Adrenal gland (tissue), 9 donors: ENCODE measurements at regions not wholly inside any gene's neighbourhood (a gene's known extent, or its start where the extent isn't known, plus 50 kb on each side); places are given as distances from the start of the nearest gene placed in this dataset.

Experiments
- DNase-seq, 7 donors: peaks; one replicate each; pipeline ENCODE4 v3.0.0-alpha.2; 2019 to 2020
- H3K27ac ChIP-seq, 5 donors: fragments of 200-600 bp; sonication (generic) in 4 of 5; 1 replicate in 3 of 5; 2 replicates in 2 of 5; pipeline versions ENCODE4 v1.5.1 to v1.8.0; 2016 to 2020; ENCODE audit warnings: mild to moderate bottlenecking in 1 of 5
- H3K27me3 ChIP-seq: fragments of 200-600 bp; 2 replicates; pipeline ENCODE4 v1.8.0; 2021
- H3K36me3 ChIP-seq, 2 donors: fragments of 200-600 bp; replicated peaks in 1 of 2; 1 replicate in 1 of 2; 2 replicates in 1 of 2; pipeline versions ENCODE4 v1.5.1 to v1.8.0; 2018 to 2022
- H3K4me1 ChIP-seq, 2 donors: fragments of 200-600 bp; replicated peaks in 1 of 2; 1 replicate in 1 of 2; 2 replicates in 1 of 2; pipeline versions ENCODE4 v1.5.1 to v1.8.0; 2018 to 2021
- H3K4me3 ChIP-seq, 4 donors: fragments of 200-600 bp; sonication (generic) in 3 of 4; one replicate each; pipeline ENCODE4 v1.5.1; 2016 to 2018
- H3K9me3 ChIP-seq, 3 donors: fragments of 200-600 bp; sonication (generic) in 1 of 3; replicated peaks in 1 of 3; 1 replicate in 2 of 3; 2 replicates in 1 of 3; pipeline versions ENCODE4 v1.5.1 to v1.8.0; 2016 to 2021
- POLR2A ChIP-seq, 2 donors: fragments of 450-650 bp; IDR thresholded peaks; one replicate each; pipeline ENCODE4 v1.6.1; 2017; ENCODE audit warnings: antibody characterized with exemption in 2 of 2, mild to moderate bottlenecking in 2 of 2, moderate library complexity in 1 of 2
- WGBS, 4 donors: extraction: QIAGEN DNeasy Blood & Tissue Kit in 2 of 4; methylation state at CpG; one replicate each; pipeline versions ENCODE4 v1.1.5 to v1.1.7; 2013 to 2017; 5-methylcytosine and 5-hydroxymethylcytosine counted together
- intact Hi-C, 2 donors: fragments of 100-400 bp; cut with DNase I; formaldehyde crosslinking; loops; one replicate each; pipeline versions ENCODE4 v1.14.1 to v1.15.0; 2022 to 2023
- TF ChIP-seq, protein P1 (sequence below), 6 experiments: fragments of 450-650 bp in 4 of 6; fragments of 200-600 bp in 2 of 6; sonication (generic) in 1 of 6; IDR thresholded peaks; 1 replicate in 5 of 6; 2 replicates in 1 of 6; pipeline versions ENCODE4 v1.5.1 to v1.8.0; 2016 to 2021; ENCODE audit warnings: antibody characterized with exemption in 6 of 6, mild to moderate bottlenecking in 2 of 6, moderate library complexity in 1 of 6
- donor health status: healthy with polysubstance abuse.
- donor health status: Bipolar disorder and iron deficiency.
- donor health status: DM: yes; HTN: yes; CAD: no.
- donor health status: DM: no; HTN: no; CAD: no.
- donor health status: DM: no; HTN: no; CAD: no.

DNA sequence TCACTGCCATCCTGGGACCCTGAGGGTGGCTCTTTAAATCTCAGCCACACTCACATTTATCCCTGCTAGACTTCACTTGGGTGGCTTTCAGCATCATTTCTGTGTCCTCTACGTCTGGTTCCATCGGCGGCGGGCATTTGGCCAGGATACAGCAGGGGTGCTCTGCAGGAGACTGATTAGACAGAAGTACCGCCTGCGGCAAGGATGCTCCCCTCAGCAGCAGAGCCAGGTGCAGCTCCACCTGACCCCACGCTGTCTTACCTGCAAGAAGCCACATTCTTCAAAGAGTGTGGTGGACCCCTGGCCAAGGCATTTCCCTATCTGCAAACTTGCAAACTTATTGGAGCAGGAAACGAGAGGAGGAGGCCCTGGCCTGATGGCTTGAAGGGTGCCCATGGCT lies 309.8 kb upstream of the IRX4 start:
- no peak overlapping the region for H3K27ac ChIP-seq
- no peaks in the 10 kb centered on the region for H3K9me3 ChIP-seq
- H3K36me3 ChIP-seq: no peaks in the 10 kb centered on the region
- DNase-seq: no peak
- H3K4me1 ChIP-seq: no peaks in the 10 kb centered on the region
- TF ChIP-seq POLR2A (IDR thresholded peaks at IDR 0.05): no peak
- TF ChIP-seq, protein P1, sequence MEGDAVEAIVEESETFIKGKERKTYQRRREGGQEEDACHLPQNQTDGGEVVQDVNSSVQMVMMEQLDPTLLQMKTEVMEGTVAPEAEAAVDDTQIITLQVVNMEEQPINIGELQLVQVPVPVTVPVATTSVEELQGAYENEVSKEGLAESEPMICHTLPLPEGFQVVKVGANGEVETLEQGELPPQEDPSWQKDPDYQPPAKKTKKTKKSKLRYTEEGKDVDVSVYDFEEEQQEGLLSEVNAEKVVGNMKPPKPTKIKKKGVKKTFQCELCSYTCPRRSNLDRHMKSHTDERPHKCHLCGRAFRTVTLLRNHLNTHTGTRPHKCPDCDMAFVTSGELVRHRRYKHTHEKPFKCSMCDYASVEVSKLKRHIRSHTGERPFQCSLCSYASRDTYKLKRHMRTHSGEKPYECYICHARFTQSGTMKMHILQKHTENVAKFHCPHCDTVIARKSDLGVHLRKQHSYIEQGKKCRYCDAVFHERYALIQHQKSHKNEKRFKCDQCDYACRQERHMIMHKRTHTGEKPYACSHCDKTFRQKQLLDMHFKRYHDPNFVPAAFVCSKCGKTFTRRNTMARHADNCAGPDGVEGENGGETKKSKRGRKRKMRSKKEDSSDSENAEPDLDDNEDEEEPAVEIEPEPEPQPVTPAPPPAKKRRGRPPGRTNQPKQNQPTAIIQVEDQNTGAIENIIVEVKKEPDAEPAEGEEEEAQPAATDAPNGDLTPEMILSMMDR (IDR thresholded peaks at IDR 0.05): no peak
- H3K27me3 ChIP-seq: no peaks in the 10 kb centered on the region
- H3K4me3 ChIP-seq: no peak overlapping the region
- intact Hi-C loops: no loop called here
- WGBS, 4 donors: 72 to 82% (median 78%) methylated on average over 5 to 8 of the region's 8 CpGs

- no peaks in the 10 kb centered on the region for H3K4me1 ChIP-seq
- TF ChIP-seq POLR2A (IDR thresholded peaks at IDR 0.05): no peak
- TF ChIP-seq, protein P1 (IDR thresholded peaks at IDR 0.05): no peak
- H3K9me3 ChIP-seq: no peaks in the 10 kb centered on the region
- intact Hi-C loops: no loop called here
- H3K27me3 ChIP-seq: no peaks in the 10 kb centered on the region
- 74 to 81% (median 78%) methylated on average over 5 to 6 of the region's 6 CpGs for WGBS, 4 donors
- no peak overlapping the region for H3K4me3 ChIP-seq
- DNase-seq: no peak
- no peak overlapping the region for H3K27ac ChIP-seq
- no peaks in the 10 kb centered on the region for H3K36me3 ChIP-seq
Observed at GRCh38 chr5:2191972-2192371, 309.2 kb upstream of the IRX4 start.

GRCh38 chr5:2190549-2190948 lies 307.8 kb upstream of the IRX4 start:
- TF ChIP-seq, protein P1 (IDR thresholded peaks at IDR 0.05): no peak
- no peak for TF ChIP-seq POLR2A (IDR thresholded peaks at IDR 0.05)
- intact Hi-C loops: no loop called here
- Histone ChIP-seq H3K27me3 (no peaks in the 10 kb centered on the region), H3K4me1 (no peaks in the 10 kb centered on the region), H3K4me3 (no peak overlapping the region), H3K27ac (no peak overlapping the region), H3K36me3 (no peaks in the 10 kb centered on the region), H3K9me3 (no peaks in the 10 kb centered on the region)
- 60 to 71% (median 65%) methylated on average over 9 of the region's 9 CpGs for WGBS, 4 donors
- DNase-seq: peak in 1 of 7 donors; percentile 1

GRCh38 chr5:2188661-2189060 lies 305.9 kb upstream of the IRX4 start:
- H3K4me1 ChIP-seq: no peaks in the 10 kb centered on the region
- DNase-seq: peak in 1 of 7 donors; percentile 4
- no peak overlapping the region for H3K27ac ChIP-seq
- 74 to 93% (median 80%) methylated on average over 4 of the region's 4 CpGs for WGBS, 4 donors
- TF ChIP-seq, protein P1 (IDR thresholded peaks at IDR 0.05): no peak
- no peak for TF ChIP-seq POLR2A (IDR thresholded peaks at IDR 0.05)
- intact Hi-C loops: no loop called here
- no peaks in the 10 kb centered on the region for H3K9me3 ChIP-seq
- no peak overlapping the region for H3K4me3 ChIP-seq
- no peaks in the 10 kb centered on the region for H3K27me3 ChIP-seq
- H3K36me3 ChIP-seq: no peaks in the 10 kb centered on the region
